ENCODE measurements at regions not wholly inside any gene's neighbourhood (a gene's known extent, or its start where the extent isn't known, plus 50 kb on each side); places are given as distances from the start of the nearest gene placed in this dataset.

DNA sequence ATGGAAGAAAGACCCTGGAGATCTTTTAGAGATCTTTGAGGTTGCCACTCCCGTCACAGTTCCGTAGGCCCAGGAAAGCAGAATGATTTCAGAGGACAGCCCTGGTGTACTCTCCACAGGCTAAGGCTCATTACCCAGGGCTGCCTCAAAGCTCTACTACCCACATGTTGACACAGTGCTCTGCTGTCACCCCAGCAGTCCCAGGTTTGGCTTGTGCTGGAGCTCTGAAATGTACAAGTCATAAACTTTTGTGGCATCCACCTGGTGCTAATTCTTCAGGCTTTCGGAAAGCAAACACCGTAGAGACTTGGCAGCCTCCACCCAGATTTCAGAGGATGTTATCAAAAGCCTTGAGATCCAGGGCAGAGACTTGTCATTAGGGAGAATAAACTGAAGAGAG, 136.5 kb downstream of the MTRR start:
- Histone ChIP-seq H4K20me1 (ENCODE audit: insufficient read depth) (no peaks in the 10 kb centered on the region), H3K9me2 (no peaks in the 10 kb centered on the region), H3K9me3 (no peaks in the 10 kb centered on the region), H3K27ac (ENCODE audit: low read depth in 2 of 2, low read length in 1 of 2) (no peak overlapping the region), H3K36me3 (replicated peaks in 1 of 2; ENCODE audit: control insufficient read depth in 1 of 2, insufficient read depth in 2 of 2, low read length in 1 of 2) (no peaks in the 10 kb centered on the region), H3K27me3 (ENCODE audit: insufficient read depth) (no peaks in the 10 kb centered on the region), H2AFZ (ENCODE audit: low read depth) (no peak overlapping the region), H3K79me2 (ENCODE audit: insufficient read depth) (no peaks in the 10 kb centered on the region), H3K4me3 (ENCODE audit: low read depth in 2 of 2, low read length in 1 of 2) (no peak overlapping the region), H3K4me1 (ENCODE audit: control insufficient read depth in 1 of 2, insufficient read depth in 2 of 2, low read depth in 1 of 2, low read length in 1 of 2) (no peaks in the 10 kb centered on the region), H3K9ac (no peak overlapping the region), H3K4me2 (no peak overlapping the region), H3F3A (replicated peaks; ENCODE audit: insufficient read depth) (no peaks in the 10 kb centered on the region)
- ChIA-PET POLR2A (no interaction called here), CTCF (no interaction called here)
- TF ChIP-seq, protein P1, sequence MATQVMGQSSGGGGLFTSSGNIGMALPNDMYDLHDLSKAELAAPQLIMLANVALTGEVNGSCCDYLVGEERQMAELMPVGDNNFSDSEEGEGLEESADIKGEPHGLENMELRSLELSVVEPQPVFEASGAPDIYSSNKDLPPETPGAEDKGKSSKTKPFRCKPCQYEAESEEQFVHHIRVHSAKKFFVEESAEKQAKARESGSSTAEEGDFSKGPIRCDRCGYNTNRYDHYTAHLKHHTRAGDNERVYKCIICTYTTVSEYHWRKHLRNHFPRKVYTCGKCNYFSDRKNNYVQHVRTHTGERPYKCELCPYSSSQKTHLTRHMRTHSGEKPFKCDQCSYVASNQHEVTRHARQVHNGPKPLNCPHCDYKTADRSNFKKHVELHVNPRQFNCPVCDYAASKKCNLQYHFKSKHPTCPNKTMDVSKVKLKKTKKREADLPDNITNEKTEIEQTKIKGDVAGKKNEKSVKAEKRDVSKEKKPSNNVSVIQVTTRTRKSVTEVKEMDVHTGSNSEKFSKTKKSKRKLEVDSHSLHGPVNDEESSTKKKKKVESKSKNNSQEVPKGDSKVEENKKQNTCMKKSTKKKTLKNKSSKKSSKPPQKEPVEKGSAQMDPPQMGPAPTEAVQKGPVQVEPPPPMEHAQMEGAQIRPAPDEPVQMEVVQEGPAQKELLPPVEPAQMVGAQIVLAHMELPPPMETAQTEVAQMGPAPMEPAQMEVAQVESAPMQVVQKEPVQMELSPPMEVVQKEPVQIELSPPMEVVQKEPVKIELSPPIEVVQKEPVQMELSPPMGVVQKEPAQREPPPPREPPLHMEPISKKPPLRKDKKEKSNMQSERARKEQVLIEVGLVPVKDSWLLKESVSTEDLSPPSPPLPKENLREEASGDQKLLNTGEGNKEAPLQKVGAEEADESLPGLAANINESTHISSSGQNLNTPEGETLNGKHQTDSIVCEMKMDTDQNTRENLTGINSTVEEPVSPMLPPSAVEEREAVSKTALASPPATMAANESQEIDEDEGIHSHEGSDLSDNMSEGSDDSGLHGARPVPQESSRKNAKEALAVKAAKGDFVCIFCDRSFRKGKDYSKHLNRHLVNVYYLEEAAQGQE (IDR thresholded peaks at IDR 0.05; ENCODE audit: low read depth, low read length), result no peak
- no peak for TF ChIP-seq GABPA (IDR thresholded peaks at IDR 0.05; ENCODE audit: low read depth)
- no peak for TF ChIP-seq MXI1 (IDR thresholded peaks at IDR 0.05; ENCODE audit: low read depth, low read length)
- no peak for TF ChIP-seq TEAD4 (IDR thresholded peaks at IDR 0.05; ENCODE audit: borderline replicate concordance, insufficient read depth)
- TF ChIP-seq, protein P2, sequence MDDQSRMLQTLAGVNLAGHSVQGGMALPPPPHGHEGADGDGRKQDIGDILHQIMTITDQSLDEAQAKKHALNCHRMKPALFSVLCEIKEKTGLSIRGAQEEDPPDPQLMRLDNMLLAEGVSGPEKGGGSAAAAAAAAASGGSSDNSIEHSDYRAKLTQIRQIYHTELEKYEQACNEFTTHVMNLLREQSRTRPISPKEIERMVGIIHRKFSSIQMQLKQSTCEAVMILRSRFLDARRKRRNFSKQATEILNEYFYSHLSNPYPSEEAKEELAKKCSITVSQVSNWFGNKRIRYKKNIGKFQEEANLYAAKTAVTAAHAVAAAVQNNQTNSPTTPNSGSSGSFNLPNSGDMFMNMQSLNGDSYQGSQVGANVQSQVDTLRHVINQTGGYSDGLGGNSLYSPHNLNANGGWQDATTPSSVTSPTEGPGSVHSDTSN (IDR thresholded peaks at IDR 0.05), result no peak
- no peak for TF ChIP-seq GATA2 (CRISPR knock-in tag; IDR thresholded peaks at IDR 0.05)
- no peak for TF ChIP-seq TAF1 (IDR thresholded peaks at IDR 0.05; ENCODE audit: borderline replicate concordance, low read depth, low read length)
- TF ChIP-seq RXRA (IDR thresholded peaks at IDR 0.05; ENCODE audit: borderline replicate concordance, low read depth), result no peak
- no peak for TF ChIP-seq SIN3A (IDR thresholded peaks at IDR 0.05; ENCODE audit: borderline replicate concordance, low read depth, low read length)
- TF ChIP-seq, protein P3, sequence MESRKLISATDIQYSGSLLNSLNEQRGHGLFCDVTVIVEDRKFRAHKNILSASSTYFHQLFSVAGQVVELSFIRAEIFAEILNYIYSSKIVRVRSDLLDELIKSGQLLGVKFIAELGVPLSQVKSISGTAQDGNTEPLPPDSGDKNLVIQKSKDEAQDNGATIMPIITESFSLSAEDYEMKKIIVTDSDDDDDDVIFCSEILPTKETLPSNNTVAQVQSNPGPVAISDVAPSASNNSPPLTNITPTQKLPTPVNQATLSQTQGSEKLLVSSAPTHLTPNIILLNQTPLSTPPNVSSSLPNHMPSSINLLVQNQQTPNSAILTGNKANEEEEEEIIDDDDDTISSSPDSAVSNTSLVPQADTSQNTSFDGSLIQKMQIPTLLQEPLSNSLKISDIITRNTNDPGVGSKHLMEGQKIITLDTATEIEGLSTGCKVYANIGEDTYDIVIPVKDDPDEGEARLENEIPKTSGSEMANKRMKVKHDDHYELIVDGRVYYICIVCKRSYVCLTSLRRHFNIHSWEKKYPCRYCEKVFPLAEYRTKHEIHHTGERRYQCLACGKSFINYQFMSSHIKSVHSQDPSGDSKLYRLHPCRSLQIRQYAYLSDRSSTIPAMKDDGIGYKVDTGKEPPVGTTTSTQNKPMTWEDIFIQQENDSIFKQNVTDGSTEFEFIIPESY (IDR thresholded peaks at IDR 0.05; ENCODE audit: borderline replicate concordance, low read depth), result no peak
- no peak for TF ChIP-seq POLR2AphosphoS5 (IDR thresholded peaks at IDR 0.05; ENCODE audit: low read depth, low read length)
- TF ChIP-seq, protein P4, sequence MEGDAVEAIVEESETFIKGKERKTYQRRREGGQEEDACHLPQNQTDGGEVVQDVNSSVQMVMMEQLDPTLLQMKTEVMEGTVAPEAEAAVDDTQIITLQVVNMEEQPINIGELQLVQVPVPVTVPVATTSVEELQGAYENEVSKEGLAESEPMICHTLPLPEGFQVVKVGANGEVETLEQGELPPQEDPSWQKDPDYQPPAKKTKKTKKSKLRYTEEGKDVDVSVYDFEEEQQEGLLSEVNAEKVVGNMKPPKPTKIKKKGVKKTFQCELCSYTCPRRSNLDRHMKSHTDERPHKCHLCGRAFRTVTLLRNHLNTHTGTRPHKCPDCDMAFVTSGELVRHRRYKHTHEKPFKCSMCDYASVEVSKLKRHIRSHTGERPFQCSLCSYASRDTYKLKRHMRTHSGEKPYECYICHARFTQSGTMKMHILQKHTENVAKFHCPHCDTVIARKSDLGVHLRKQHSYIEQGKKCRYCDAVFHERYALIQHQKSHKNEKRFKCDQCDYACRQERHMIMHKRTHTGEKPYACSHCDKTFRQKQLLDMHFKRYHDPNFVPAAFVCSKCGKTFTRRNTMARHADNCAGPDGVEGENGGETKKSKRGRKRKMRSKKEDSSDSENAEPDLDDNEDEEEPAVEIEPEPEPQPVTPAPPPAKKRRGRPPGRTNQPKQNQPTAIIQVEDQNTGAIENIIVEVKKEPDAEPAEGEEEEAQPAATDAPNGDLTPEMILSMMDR (IDR thresholded peaks at IDR 0.05), result no peak
- TF ChIP-seq RAD21 (IDR thresholded peaks at IDR 0.05; ENCODE audit: low read length), result no peak
- TF ChIP-seq, protein P5, sequence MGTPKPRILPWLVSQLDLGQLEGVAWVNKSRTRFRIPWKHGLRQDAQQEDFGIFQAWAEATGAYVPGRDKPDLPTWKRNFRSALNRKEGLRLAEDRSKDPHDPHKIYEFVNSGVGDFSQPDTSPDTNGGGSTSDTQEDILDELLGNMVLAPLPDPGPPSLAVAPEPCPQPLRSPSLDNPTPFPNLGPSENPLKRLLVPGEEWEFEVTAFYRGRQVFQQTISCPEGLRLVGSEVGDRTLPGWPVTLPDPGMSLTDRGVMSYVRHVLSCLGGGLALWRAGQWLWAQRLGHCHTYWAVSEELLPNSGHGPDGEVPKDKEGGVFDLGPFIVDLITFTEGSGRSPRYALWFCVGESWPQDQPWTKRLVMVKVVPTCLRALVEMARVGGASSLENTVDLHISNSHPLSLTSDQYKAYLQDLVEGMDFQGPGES (IDR thresholded peaks at IDR 0.05; ENCODE audit: low read depth, low read length), result no peak
- no peak for TF ChIP-seq EP300 (IDR thresholded peaks at IDR 0.05; ENCODE audit: borderline replicate concordance in 1 of 2, low read depth in 1 of 2, low read length in 1 of 2)
- no peak for TF ChIP-seq FOXJ3 (CRISPR knock-in tag; IDR thresholded peaks at IDR 0.05)
- TF ChIP-seq SMC3 (IDR thresholded peaks at IDR 0.05; ENCODE audit: low read depth, low read length), result no peak
- TF ChIP-seq RFX5 (IDR thresholded peaks at IDR 0.05; ENCODE audit: low read length), result no peak
- DNase-seq, result no peak
- 41% methylated on average over 4 of the region's 4 CpGs for WGBS (ENCODE audit: low lambda C conversion rate)

Measured in SK-N-SH (cell line).